ENCODE measurements at regions not wholly inside any gene's neighbourhood (a gene's known extent, or its start where the extent isn't known, plus 50 kb on each side); places are given as distances from the start of the nearest gene placed in this dataset.
"Not testable (repeated sequence)": the region's sequence is repeated elsewhere in the genome, so short reads cannot be mapped to it uniquely, and the experiment has no call there.

- CTCF ChIA-PET, result no interaction called here
- POLR2A ChIA-PET, result no interaction called here
- H3K4me3 ChIP-seq (ENCODE audit: low read depth, low read length), result no peak overlapping the region
- no peak for DNase-seq (ENCODE audit: low read depth, low spot score)
- TF ChIP-seq CTCF (IDR thresholded peaks at IDR 0.05; ENCODE audit: insufficient read depth, low read length, missing control alignments), result no peak
Measured at GRCh38 chr18:67134911-67135310, 381.6 kb downstream of the DSEL start.

GRCh38 chr18:67133669-67134068 lies 382.9 kb downstream of the DSEL start:
- no peak for DNase-seq (ENCODE audit: low read depth, low spot score)
- CTCF ChIA-PET, result no interaction called here
- H3K4me3 ChIP-seq (ENCODE audit: low read depth, low read length), result no peak overlapping the region
- TF ChIP-seq CTCF (IDR thresholded peaks at IDR 0.05; ENCODE audit: insufficient read depth, low read length, missing control alignments), result no peak
- POLR2A ChIA-PET, result no interaction called here

- H3K4me3 ChIP-seq (ENCODE audit: low read depth, low read length), result no peak overlapping the region
- CTCF ChIA-PET, result no interaction called here
- no peak for TF ChIP-seq CTCF (IDR thresholded peaks at IDR 0.05; ENCODE audit: insufficient read depth, low read length, missing control alignments)
- POLR2A ChIA-PET, result no interaction called here
- DNase-seq (ENCODE audit: low read depth, low spot score), result no peak
Measured at GRCh38 chr18:67132919-67133318, 383.6 kb downstream of the DSEL start.

GRCh38 chr18:67131498-67131897 lies 385.0 kb downstream of the DSEL start:
- TF ChIP-seq CTCF (IDR thresholded peaks at IDR 0.05; ENCODE audit: insufficient read depth, low read length, missing control alignments), result no peak
- ChIA-PET CTCF (no interaction called here), POLR2A (no interaction called here)
- no peak for DNase-seq (ENCODE audit: low read depth, low spot score)
- H3K4me3 ChIP-seq (ENCODE audit: low read depth, low read length), result no peak overlapping the region

GRCh38 chr18:67126751-67127150 lies 389.8 kb downstream of the DSEL start:
- CTCF ChIA-PET; DNase-seq (ENCODE audit: low read depth, low spot score); POLR2A ChIA-PET; H3K4me3 ChIP-seq (ENCODE audit: low read depth, low read length): not testable (repeated sequence)

GRCh38 chr18:67123901-67124300 lies 392.6 kb downstream of the DSEL start:
- POLR2A ChIA-PET, result no interaction called here
- H3K4me3 ChIP-seq (ENCODE audit: low read depth, low read length), result no peak overlapping the region
- DNase-seq (ENCODE audit: low read depth, low spot score), result no peak
- CTCF ChIA-PET, result no interaction called here
- TF ChIP-seq CTCF (IDR thresholded peaks at IDR 0.05; ENCODE audit: insufficient read depth, low read length, missing control alignments), result no peak

- no peak overlapping the region for H3K4me3 ChIP-seq (ENCODE audit: low read depth, low read length)
- DNase-seq (ENCODE audit: low read depth, low spot score), result no peak
- POLR2A ChIA-PET, result no interaction called here
- CTCF ChIA-PET, result no interaction called here
- no peak for TF ChIP-seq CTCF (IDR thresholded peaks at IDR 0.05; ENCODE audit: insufficient read depth, low read length, missing control alignments)
Measured at GRCh38 chr18:67117804-67118203, 398.7 kb downstream of the DSEL start.
